ENCODE measurements at regions not wholly inside any gene's neighbourhood (a gene's known extent, or its start where the extent isn't known, plus 50 kb on each side); places are given as distances from the start of the nearest gene placed in this dataset.
A peak's percentile ranks its signal among the peaks of the same experiment; 100 is the strongest.

DNA sequence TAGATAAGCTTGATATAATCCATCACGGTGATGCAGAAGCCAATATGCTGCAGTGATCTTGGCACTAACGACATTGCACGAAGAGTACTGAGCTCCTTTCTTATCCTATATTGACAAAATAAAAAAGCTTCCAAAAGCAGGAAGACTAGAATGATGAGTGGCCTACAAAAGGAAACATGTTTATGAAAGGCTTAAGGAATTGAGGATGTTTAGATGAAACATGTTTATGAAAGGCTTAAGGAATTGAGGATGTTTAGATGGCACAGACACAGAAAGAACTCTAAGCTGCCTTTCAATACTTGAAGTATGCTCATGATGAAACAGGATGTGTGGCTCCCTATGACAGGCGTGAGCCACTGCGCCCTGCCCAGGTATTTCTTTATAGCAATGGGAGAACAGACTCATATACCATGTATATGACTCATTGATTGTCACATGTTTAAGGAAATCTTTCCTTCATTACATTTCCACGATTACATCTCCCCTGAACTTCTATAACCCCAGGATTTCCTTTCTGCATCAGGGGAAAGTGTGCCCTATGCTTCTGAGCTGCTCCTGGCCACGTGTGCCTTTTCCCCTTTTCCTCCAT lies 690.8 kb upstream of the ARGLU1 start:
- TF ChIP-seq, protein P1, sequence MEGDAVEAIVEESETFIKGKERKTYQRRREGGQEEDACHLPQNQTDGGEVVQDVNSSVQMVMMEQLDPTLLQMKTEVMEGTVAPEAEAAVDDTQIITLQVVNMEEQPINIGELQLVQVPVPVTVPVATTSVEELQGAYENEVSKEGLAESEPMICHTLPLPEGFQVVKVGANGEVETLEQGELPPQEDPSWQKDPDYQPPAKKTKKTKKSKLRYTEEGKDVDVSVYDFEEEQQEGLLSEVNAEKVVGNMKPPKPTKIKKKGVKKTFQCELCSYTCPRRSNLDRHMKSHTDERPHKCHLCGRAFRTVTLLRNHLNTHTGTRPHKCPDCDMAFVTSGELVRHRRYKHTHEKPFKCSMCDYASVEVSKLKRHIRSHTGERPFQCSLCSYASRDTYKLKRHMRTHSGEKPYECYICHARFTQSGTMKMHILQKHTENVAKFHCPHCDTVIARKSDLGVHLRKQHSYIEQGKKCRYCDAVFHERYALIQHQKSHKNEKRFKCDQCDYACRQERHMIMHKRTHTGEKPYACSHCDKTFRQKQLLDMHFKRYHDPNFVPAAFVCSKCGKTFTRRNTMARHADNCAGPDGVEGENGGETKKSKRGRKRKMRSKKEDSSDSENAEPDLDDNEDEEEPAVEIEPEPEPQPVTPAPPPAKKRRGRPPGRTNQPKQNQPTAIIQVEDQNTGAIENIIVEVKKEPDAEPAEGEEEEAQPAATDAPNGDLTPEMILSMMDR (IDR thresholded peaks at IDR 0.05; ENCODE audit: unreplicated experiment) = no peak
- intact Hi-C loops (cut with micrococcal nuclease) = no loop called here
- peaks cover 18% of the 10 kb centered on the region for H3K4me1 Mint-ChIP-seq (ENCODE audit: insufficient read depth, unreplicated experiment)
- ChIA-PET POLR2A (interaction anchor here (1.0 to 1.5 kb wide), 3 partner anchors 18 to 47 kb away, joined by 3 to 9 read pairs (median 4); no protein-coding TSS in a partner anchor), CTCF (interaction anchor here (0.7 to 2.0 kb wide), 4 partner anchors 38 to 957 kb away, joined by 3 to 9 read pairs (median 3); no protein-coding TSS in a partner anchor)
- H3K27me3 Mint-ChIP-seq (ENCODE audit: insufficient read depth, unreplicated experiment) = no peaks in the 10 kb centered on the region
- peak; percentile 65 for DNase-seq (ENCODE audit: unreplicated experiment)
- BruUV-seq (replicated peaks) = no TSS peak
- H3K36me3 Mint-ChIP-seq (ENCODE audit: insufficient read depth, unreplicated experiment) = no peaks in the 10 kb centered on the region
- peak overlapping the region; percentile 87 for H3K27ac Mint-ChIP-seq (ENCODE audit: low read depth, unreplicated experiment)
- H3K9me3 Mint-ChIP-seq (ENCODE audit: unreplicated experiment) = peaks cover 6% of the 10 kb centered on the region
- no peak overlapping the region for H3K4me3 Mint-ChIP-seq (ENCODE audit: unreplicated experiment)

DNA sequence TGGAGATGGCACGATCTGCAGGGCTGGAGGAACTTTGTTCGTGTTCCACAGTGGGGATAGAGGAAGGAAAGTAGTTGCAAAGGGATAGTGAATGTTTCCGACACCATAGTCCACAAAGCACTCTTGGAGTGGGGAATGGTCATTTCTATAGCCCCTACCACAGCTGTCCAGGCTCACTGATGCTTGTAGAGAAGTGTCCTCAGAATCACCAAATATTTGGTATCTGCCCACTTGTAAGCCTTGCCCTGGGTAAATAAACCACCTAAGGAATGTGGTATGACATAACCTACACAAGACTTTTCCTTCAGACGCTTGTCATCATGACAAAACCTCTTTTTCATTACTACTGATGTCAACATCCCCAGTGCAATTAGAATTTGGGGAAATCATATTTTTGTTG lies 686.5 kb upstream of the ARGLU1 start:
- no peaks in the 10 kb centered on the region for H3K27me3 Mint-ChIP-seq (ENCODE audit: insufficient read depth, unreplicated experiment)
- intact Hi-C loops (cut with micrococcal nuclease) = no loop called here
- no peak for DNase-seq (ENCODE audit: unreplicated experiment)
- no peak overlapping the region for H3K27ac Mint-ChIP-seq (ENCODE audit: low read depth, unreplicated experiment)
- CTCF ChIA-PET = interaction anchor here (0.7 kb wide), 1 partner anchor 96 kb away, joined by 3 read pairs; no protein-coding TSS in a partner anchor
- POLR2A ChIA-PET = no interaction called here
- H3K4me1 Mint-ChIP-seq (ENCODE audit: insufficient read depth, unreplicated experiment) = peaks cover 30% of the 10 kb centered on the region
- no peaks in the 10 kb centered on the region for H3K9me3 Mint-ChIP-seq (ENCODE audit: unreplicated experiment)
- no peak overlapping the region for H3K4me3 Mint-ChIP-seq (ENCODE audit: unreplicated experiment)
- TF ChIP-seq, protein P1 (IDR thresholded peaks at IDR 0.05; ENCODE audit: unreplicated experiment) = no peak
- BruUV-seq (replicated peaks) = no TSS peak
- no peaks in the 10 kb centered on the region for H3K36me3 Mint-ChIP-seq (ENCODE audit: insufficient read depth, unreplicated experiment)

DNA sequence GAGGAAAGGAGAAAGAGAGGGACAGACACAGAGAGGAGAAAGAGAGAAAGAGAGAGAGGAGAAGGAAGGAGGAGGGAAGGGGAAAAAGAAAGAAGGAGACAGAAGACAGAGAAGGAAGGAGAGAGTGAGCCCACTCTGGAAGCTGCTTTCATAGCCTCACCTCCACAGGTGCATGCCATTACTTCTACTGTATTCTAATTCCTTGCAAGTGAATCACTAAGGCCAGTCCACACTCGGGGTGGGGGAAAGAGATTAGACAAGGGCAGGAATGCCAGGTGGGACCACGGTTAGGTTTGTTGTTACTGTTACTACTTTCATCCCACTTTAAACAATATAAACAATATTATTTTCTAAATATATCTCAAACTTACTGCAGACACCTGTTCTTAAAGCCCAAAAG lies 684.5 kb upstream of the ARGLU1 start:
- TF ChIP-seq, protein P1 (IDR thresholded peaks at IDR 0.05; ENCODE audit: unreplicated experiment) = no peak
- H3K27me3 Mint-ChIP-seq (ENCODE audit: insufficient read depth, unreplicated experiment) = no peaks in the 10 kb centered on the region
- BruUV-seq (replicated peaks) = no TSS peak
- H3K4me3 Mint-ChIP-seq (ENCODE audit: unreplicated experiment) = no peak overlapping the region
- H3K36me3 Mint-ChIP-seq (ENCODE audit: insufficient read depth, unreplicated experiment) = no peaks in the 10 kb centered on the region
- no peaks in the 10 kb centered on the region for H3K9me3 Mint-ChIP-seq (ENCODE audit: unreplicated experiment)
- ChIA-PET CTCF (no interaction called here), POLR2A (no interaction called here)
- intact Hi-C loops (cut with micrococcal nuclease) = no loop called here
- H3K4me1 Mint-ChIP-seq (ENCODE audit: insufficient read depth, unreplicated experiment) = peaks cover 17% of the 10 kb centered on the region
- DNase-seq (ENCODE audit: unreplicated experiment) = no peak
- H3K27ac Mint-ChIP-seq (ENCODE audit: low read depth, unreplicated experiment) = no peak overlapping the region

DNA sequence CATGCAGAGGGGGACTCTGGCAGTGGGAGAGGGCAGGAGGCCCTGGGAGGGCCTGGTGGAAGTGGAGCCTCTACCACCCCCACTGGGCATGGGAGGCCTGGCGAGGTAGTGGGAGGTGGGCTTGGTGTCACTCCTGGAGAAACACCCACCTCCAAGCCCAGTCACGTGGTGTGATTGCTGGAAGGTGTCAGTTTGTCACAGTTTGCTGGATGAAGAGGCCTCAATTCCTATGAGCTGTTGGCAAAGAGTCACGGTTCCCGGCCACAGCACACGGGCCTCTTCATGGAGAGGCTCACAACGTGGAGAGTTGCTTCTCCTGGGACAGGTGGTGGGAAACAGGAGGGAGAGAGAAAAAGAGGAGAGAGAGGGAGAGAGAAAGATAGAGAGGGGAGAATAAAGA lies 684.1 kb upstream of the ARGLU1 start:
- ChIA-PET CTCF (interaction anchor here (0.6 to 0.9 kb wide), 2 partner anchors 9 to 10 kb away, joined by 3 read pairs; no protein-coding TSS in a partner anchor), POLR2A (no interaction called here)
- no peak for DNase-seq (ENCODE audit: unreplicated experiment)
- Mint-ChIP-seq H3K9me3 (ENCODE audit: unreplicated experiment) (no peaks in the 10 kb centered on the region), H3K4me3 (ENCODE audit: unreplicated experiment) (no peak overlapping the region), H3K27me3 (ENCODE audit: insufficient read depth, unreplicated experiment) (no peaks in the 10 kb centered on the region), H3K27ac (ENCODE audit: low read depth, unreplicated experiment) (no peak overlapping the region), H3K36me3 (ENCODE audit: insufficient read depth, unreplicated experiment) (no peaks in the 10 kb centered on the region), H3K4me1 (ENCODE audit: insufficient read depth, unreplicated experiment) (peaks cover 17% of the 10 kb centered on the region)
- intact Hi-C loops (cut with micrococcal nuclease) = no loop called here
- TF ChIP-seq, protein P1 (IDR thresholded peaks at IDR 0.05; ENCODE audit: unreplicated experiment) = no peak
- no TSS peak for BruUV-seq (replicated peaks)

All from MCF 10A (cell line).